Panc1 (cell line): ENCODE measurements at regions not wholly inside any gene's neighbourhood (a gene's known extent, or its start where the extent isn't known, plus 50 kb on each side); places are given as distances from the start of the nearest gene placed in this dataset.

Experiments used
- TF ChIP-seq, protein P1 (sequence below): fragments of 450-650 bp; IDR thresholded peaks from 2 replicates; pipeline ENCODE4 v1.5.1; 2017; ENCODE audit warnings: mild to moderate bottlenecking
- TF ChIP-seq, protein P2 (sequence below), 2 experiments: IDR thresholded peaks; 2 replicates each; pipeline ENCODE4 v1.6.1; 2011 to 2012; ENCODE audit warnings: low read depth in 2 of 2, control low read depth in 1 of 2, low read length in 1 of 2, mild to moderate bottlenecking in 1 of 2, moderate library complexity in 1 of 2; ENCODE audit not compliant: insufficient read depth in 1 of 2

DNA sequence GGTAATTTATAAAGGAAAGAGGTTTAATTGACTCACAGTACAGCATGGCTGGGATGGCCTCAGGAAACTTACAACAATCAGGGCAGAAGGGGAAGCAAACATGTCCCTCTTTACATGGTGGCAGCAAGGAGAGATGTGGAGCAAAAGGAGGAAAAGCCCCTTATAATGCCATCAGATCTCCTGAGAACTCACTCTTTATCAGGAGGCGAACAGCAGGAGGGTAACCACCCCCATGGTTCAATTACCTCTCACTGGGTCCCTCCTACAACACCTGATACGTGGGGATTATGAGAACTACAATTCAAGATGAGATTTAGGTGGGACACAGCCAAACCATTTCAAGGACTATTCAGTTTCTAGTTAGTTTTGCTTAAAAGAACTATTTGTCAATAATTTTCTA, 453.3 kb downstream of the C12orf50 start:
- TF ChIP-seq, protein P1, sequence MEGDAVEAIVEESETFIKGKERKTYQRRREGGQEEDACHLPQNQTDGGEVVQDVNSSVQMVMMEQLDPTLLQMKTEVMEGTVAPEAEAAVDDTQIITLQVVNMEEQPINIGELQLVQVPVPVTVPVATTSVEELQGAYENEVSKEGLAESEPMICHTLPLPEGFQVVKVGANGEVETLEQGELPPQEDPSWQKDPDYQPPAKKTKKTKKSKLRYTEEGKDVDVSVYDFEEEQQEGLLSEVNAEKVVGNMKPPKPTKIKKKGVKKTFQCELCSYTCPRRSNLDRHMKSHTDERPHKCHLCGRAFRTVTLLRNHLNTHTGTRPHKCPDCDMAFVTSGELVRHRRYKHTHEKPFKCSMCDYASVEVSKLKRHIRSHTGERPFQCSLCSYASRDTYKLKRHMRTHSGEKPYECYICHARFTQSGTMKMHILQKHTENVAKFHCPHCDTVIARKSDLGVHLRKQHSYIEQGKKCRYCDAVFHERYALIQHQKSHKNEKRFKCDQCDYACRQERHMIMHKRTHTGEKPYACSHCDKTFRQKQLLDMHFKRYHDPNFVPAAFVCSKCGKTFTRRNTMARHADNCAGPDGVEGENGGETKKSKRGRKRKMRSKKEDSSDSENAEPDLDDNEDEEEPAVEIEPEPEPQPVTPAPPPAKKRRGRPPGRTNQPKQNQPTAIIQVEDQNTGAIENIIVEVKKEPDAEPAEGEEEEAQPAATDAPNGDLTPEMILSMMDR, result no peak
- TF ChIP-seq, protein P2, sequence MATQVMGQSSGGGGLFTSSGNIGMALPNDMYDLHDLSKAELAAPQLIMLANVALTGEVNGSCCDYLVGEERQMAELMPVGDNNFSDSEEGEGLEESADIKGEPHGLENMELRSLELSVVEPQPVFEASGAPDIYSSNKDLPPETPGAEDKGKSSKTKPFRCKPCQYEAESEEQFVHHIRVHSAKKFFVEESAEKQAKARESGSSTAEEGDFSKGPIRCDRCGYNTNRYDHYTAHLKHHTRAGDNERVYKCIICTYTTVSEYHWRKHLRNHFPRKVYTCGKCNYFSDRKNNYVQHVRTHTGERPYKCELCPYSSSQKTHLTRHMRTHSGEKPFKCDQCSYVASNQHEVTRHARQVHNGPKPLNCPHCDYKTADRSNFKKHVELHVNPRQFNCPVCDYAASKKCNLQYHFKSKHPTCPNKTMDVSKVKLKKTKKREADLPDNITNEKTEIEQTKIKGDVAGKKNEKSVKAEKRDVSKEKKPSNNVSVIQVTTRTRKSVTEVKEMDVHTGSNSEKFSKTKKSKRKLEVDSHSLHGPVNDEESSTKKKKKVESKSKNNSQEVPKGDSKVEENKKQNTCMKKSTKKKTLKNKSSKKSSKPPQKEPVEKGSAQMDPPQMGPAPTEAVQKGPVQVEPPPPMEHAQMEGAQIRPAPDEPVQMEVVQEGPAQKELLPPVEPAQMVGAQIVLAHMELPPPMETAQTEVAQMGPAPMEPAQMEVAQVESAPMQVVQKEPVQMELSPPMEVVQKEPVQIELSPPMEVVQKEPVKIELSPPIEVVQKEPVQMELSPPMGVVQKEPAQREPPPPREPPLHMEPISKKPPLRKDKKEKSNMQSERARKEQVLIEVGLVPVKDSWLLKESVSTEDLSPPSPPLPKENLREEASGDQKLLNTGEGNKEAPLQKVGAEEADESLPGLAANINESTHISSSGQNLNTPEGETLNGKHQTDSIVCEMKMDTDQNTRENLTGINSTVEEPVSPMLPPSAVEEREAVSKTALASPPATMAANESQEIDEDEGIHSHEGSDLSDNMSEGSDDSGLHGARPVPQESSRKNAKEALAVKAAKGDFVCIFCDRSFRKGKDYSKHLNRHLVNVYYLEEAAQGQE (IDR thresholded peaks at IDR 0.05; ENCODE audit: insufficient read depth in 1 of 2, low read depth in 2 of 2, low read length in 1 of 2), result no peak
